ENCODE measurements at regions not wholly inside any gene's neighbourhood (a gene's known extent, or its start where the extent isn't known, plus 50 kb on each side); places are given as distances from the start of the nearest gene placed in this dataset.

DNA sequence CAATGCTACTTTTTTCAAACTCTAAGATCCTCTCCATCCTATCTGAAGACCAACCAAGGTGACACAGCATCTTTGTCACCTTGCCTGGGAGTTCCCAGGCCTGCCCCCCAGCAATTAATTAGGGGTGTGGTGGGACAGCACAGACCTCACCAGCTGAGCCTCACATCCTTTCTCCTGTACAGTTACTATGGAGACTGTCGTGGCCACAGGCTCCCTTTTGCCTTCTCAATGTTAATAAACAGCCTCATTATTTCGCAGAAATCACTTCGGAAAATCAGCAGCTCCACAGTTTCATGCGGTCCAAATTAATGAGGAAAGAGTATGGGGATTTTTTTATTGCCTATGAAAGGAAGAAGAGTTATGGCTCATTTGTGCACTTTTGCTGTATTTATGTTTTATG is 378.3 kb downstream of the NPHP4 start:
- TF ChIP-seq POLR2AphosphoS5 (IDR thresholded peaks at IDR 0.05; ENCODE audit: low read depth, low read length) (no peak), TAF1 (IDR thresholded peaks at IDR 0.05; ENCODE audit: borderline replicate concordance, insufficient read depth, low read length) (no peak)
- TF ChIP-seq, protein P1, sequence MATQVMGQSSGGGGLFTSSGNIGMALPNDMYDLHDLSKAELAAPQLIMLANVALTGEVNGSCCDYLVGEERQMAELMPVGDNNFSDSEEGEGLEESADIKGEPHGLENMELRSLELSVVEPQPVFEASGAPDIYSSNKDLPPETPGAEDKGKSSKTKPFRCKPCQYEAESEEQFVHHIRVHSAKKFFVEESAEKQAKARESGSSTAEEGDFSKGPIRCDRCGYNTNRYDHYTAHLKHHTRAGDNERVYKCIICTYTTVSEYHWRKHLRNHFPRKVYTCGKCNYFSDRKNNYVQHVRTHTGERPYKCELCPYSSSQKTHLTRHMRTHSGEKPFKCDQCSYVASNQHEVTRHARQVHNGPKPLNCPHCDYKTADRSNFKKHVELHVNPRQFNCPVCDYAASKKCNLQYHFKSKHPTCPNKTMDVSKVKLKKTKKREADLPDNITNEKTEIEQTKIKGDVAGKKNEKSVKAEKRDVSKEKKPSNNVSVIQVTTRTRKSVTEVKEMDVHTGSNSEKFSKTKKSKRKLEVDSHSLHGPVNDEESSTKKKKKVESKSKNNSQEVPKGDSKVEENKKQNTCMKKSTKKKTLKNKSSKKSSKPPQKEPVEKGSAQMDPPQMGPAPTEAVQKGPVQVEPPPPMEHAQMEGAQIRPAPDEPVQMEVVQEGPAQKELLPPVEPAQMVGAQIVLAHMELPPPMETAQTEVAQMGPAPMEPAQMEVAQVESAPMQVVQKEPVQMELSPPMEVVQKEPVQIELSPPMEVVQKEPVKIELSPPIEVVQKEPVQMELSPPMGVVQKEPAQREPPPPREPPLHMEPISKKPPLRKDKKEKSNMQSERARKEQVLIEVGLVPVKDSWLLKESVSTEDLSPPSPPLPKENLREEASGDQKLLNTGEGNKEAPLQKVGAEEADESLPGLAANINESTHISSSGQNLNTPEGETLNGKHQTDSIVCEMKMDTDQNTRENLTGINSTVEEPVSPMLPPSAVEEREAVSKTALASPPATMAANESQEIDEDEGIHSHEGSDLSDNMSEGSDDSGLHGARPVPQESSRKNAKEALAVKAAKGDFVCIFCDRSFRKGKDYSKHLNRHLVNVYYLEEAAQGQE (IDR thresholded peaks at IDR 0.05; ENCODE audit: insufficient read depth in 1 of 2, low read depth in 2 of 2, low read length in 2 of 2) = no peak

Data from PFSK-1 (cell line).